Glomerular endothelial cell (primary cell): ENCODE measurements at regions not wholly inside any gene's neighbourhood (a gene's known extent, or its start where the extent isn't known, plus 50 kb on each side); places are given as distances from the start of the nearest gene placed in this dataset.
"Not testable (repeated sequence)": the region's sequence is repeated elsewhere in the genome, so short reads cannot be mapped to it uniquely, and the experiment has no call there.

Source experiments
- DNase-seq: peaks from one replicate; pipeline ENCODE4 v3.0.0-alpha.2; 2011; ENCODE audit warnings: low read depth, low spot score; ENCODE audit errors: extremely low read depth

DNA sequence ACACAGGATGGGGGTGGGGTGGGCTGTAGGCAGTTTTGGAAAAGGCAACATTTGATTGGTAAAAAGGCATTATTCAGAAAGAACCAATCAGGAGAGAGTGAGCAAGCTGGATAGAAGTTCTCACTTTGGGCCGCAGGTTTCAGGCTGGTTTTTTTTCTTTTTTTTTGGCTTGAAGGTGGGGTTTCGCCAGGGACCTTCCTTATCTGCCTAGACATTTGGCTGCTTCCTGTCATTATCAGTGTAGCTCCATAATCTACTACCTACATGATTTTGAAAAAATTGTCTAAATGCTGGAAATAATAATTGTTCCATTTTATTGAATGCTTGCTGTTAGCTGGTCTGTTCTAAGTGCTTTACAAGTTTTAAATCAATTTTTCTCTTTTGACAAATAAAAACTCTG, 649.0 kb downstream of the TMTC2 start:
- DNase-seq, result no peak

GRCh38 chr12:83326666-83327065, 640.0 kb downstream of the TMTC2 start:
- no peak for DNase-seq

DNA sequence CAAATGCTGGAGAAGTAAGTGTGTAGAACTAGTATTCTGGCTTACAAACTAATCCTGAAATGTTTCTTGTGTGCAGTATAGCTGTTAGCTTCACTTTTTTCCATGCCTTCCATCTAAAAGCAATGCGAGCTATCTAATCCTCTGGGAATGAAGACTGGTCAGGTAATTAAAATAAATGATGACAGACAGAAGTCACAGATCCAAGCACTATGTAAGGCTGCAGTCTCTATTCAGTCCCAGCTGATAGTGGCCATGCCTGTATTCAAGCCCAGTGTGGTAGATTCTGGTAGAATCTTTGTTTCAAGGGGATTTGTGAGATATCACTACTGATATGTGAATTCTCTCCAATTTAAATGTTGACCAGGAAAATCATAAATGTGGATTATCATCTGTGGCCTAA, 637.2 kb downstream of the TMTC2 start:
- DNase-seq, result no peak

DNA sequence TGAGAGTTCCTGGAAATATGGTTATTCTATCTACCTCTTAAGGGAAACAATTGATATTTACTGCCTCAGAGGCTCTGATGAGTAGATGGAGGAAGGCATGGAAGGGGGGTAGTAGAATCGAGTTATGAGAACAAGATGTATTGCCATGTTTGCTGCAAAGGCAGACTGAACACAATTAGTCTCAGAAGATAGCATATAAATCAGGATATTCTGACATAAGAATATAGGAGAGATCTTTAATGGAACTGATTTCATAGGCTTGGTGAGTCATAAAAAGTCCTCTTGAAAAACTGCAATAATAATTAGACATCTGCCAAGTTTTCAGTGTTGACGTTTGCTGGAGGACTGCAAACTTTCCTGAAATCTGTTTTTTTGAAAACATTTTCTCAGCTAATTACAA, 636.1 kb downstream of the TMTC2 start:
- DNase-seq, result no peak

- DNase-seq, result no peak
These were observed 635.3 kb downstream of the TMTC2 start for GRCh38 chr12:83321971-83322370.

DNA sequence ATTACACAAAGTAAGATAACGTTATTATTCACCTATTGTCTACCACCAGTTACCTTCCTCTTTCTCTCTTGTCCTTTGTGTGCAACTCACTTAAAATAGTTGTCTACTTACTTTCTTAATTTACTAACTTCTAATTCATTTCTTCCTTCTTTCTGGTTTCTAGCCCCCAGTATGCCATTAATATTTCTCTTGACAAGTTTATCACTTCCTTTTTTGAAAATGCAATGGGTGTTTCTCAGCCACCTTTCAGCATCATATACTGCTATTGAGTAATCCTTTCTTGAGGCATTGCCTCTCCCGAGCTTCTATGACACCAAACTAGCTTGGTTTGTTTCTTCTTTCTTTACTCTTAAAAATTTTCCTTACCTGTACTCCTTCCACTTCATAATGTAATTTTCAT, 633.6 kb downstream of the TMTC2 start:
- no peak for DNase-seq

GRCh38 chr12:83318386-83319098, 631.8 kb downstream of the TMTC2 start:
- no peak for DNase-seq

DNA sequence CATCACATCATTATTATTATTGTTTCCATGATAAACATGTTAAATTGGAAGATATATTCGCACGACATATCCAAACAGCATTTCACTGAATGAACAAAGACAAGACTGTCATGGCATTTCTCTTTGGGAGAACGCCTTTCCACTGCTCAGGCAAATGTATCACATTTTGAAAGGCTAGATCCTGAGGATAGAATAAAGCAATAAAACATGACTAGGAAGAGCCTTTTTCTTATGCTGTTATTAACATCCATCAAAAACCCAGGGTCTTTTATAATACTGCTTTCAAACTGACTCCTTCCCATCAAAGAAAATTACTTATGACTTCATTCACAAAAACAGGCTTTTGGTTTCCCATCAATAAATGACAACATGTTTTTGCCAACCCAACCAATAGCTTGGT, 630.9 kb downstream of the TMTC2 start:
- no peak for DNase-seq

DNA sequence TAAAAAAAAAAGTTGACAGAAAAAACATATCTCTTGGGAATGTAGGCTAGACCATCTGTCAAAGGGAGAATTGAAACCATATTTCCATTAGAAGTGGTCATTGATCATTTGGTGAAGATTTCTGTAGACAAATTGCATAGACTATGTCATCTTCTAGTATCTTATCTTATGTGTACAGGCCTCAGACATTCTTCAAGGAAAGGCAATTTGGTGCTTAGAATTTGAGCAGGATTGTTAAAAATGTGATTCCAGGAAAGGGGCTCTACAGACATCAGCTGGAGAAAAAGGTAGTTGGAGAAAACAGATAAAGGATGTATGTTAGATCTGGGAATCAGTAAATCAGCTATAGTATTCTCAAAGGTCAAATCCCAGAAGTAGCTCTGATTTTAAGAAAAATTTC, 627.1 kb downstream of the TMTC2 start:
- DNase-seq, result no peak

DNA sequence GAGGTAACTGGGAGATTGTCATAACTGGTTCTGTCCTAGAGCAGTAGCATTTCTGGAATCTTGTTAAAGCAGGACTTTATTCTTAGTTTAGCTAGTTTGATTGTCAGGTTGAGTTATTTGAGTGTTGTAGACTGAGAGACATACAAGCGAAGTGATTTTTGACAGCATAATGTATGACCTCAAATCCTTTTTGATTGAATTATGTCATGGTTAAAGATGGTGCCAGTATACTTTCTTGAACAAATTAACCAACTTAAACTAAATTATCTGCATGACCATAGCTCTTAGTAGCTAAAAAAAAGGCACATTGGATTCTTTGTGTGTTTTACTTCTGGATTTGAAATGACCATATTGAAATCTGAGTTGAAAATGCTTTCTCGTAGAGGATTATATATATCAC, 626.6 kb downstream of the TMTC2 start:
- DNase-seq, result no peak

DNA sequence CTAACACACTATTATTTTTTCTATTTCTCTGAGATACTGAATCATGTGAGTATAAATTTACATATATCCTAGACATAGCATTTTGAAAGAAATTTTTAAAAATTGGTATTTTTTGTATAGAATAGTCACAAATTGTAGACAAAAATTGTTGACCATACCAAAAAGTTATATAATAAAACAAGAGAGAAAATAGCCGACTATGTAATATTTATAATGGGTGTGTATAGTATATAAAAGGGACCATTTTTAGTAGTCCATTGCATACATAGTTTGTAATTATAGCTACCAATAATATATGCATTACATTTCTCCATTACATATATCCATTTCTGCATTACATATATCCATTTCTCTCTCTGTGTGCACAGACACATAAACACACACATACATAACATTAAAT, 590.2 kb downstream of the TMTC2 start:
- no peak for DNase-seq

- DNase-seq, result no peak
These were observed 584.5 kb downstream of the TMTC2 start for GRCh38 chr12:83271201-83271600.

GRCh38 chr12:83265808-83266207, 579.1 kb downstream of the TMTC2 start:
- no peak for DNase-seq

- DNase-seq, result no peak
These were observed 575.3 kb downstream of the TMTC2 start for GRCh38 chr12:83261998-83262397.

DNA sequence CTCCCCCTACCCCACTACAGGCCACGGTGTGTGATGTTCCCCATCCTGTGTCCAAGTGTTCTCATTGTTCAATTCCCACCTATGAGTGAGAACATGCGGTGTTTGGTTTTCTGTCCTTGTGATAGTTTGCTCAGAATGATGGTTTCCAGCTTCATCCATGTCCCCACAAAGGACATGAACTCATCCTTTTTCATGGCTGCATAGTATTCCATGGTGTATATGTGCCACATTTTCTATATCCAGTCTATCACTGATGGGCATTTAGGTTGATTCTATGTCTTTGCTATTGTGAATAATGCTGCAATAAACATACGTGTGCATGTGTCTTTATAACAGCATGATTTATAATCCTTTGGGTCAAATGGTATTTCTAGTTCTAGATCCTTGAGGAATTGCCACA, 573.4 kb downstream of the TMTC2 start:
- not testable (repeated sequence) for DNase-seq

- DNase-seq, result no peak
These were observed 571.0 kb downstream of the TMTC2 start for GRCh38 chr12:83257726-83258125.

GRCh38 chr12:83256562-83256961, 569.9 kb downstream of the TMTC2 start:
- DNase-seq, result no peak

- DNase-seq, result no peak
These were observed 564.2 kb downstream of the TMTC2 start for GRCh38 chr12:83250866-83251265.

GRCh38 chr12:83245156-83245555, 558.5 kb downstream of the TMTC2 start:
- DNase-seq, result no peak

- DNase-seq, result no peak
These were observed 557.3 kb downstream of the TMTC2 start for GRCh38 chr12:83244001-83244400.

DNA sequence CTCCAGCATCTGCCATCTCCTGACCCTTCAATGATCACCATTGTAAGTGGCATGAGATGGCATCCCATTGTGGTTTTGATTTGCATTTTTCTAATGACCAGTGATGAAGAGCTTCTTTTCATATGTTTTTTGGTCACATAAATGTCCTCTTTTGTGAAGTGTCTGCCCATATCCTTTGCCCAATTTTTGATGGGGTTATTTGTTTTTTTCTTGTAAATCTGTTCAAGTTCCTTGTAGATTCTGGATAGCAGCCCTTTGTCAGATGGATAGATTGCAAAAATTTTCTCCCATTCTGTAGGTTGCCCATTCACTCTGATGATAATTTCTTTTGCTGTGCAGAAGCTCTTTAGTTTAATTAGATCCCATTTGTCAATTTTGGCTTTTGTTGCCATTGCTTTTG, 547.3 kb downstream of the TMTC2 start:
- DNase-seq, result not testable (repeated sequence)

DNA sequence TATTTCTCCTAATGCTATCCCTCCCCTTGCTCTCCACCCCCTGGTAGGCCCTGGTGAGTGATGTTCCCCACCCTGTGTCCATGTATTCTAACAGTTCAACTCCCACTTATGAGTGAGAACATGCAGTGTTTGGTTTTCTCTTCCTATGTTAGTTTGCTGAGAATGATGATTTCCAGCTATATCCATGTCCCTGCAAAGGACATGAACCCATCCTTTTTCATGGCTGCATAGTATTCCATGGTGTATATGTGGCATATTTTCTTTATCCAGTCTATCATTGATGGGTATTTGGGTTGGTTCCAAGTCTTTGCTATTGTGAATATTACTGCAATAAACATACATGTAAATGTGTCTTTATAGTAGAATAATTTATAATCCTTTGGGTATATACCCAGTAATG, 540.3 kb downstream of the TMTC2 start:
- DNase-seq, result not testable (repeated sequence)

GRCh38 chr12:83225806-83226205, 539.1 kb downstream of the TMTC2 start:
- DNase-seq, result no peak
